Loucy (cell line): ENCODE measurements at regions not wholly inside any gene's neighbourhood (a gene's known extent, or its start where the extent isn't known, plus 50 kb on each side); places are given as distances from the start of the nearest gene placed in this dataset.

ENCODE experiments used
- EZH2phosphoT487 ChIP-seq: fragments of 200-600 bp; IDR thresholded peaks from 2 replicates; pipeline ENCODE4 v1.6.1; 2018; ENCODE audit warnings: antibody characterized with exemption, mild to moderate bottlenecking, moderate library complexity, borderline replicate concordance
- TF ChIP-seq, protein P1 (sequence below): fragments of 200-600 bp; sonication (generic); conservative IDR thresholded peaks from 2 replicates; pipeline ENCODE4 v1.5.1; 2014; ENCODE audit warnings: mild to moderate bottlenecking, antibody characterized with exemption, low read length

DNA sequence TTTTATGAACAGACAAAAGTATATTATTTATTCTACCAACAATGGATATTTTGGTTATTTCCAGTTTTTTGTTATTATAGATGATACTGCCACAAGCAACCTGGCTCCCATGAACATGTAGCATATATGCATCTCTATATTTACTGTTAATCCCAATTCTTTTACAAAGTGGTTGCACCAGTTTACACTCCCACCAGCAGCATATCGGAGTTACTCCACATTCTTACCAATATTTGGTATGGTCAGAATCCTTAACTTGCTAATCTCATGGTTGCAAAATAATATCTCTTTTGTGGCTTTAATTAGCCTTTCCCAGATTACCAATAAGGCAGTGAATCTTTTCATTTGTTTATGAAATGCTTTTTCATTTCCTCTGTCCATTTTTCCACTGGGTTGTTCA is 137.6 kb upstream of the CDYL start:
- TF ChIP-seq, protein P1, sequence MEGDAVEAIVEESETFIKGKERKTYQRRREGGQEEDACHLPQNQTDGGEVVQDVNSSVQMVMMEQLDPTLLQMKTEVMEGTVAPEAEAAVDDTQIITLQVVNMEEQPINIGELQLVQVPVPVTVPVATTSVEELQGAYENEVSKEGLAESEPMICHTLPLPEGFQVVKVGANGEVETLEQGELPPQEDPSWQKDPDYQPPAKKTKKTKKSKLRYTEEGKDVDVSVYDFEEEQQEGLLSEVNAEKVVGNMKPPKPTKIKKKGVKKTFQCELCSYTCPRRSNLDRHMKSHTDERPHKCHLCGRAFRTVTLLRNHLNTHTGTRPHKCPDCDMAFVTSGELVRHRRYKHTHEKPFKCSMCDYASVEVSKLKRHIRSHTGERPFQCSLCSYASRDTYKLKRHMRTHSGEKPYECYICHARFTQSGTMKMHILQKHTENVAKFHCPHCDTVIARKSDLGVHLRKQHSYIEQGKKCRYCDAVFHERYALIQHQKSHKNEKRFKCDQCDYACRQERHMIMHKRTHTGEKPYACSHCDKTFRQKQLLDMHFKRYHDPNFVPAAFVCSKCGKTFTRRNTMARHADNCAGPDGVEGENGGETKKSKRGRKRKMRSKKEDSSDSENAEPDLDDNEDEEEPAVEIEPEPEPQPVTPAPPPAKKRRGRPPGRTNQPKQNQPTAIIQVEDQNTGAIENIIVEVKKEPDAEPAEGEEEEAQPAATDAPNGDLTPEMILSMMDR = no peak
- TF ChIP-seq EZH2phosphoT487 = no peak
